Breast epithelium (tissue), 3 donors: ENCODE measurements at regions not wholly inside any gene's neighbourhood (a gene's known extent, or its start where the extent isn't known, plus 50 kb on each side); places are given as distances from the start of the nearest gene placed in this dataset.

Experiments used
- POLR2AphosphoS5 ChIP-seq, 3 donors: sonication (generic); formaldehyde crosslinking; IDR thresholded peaks; one replicate each; pipeline ENCODE4 v1.6.1; 2017; ENCODE audit warnings: antibody characterized with exemption in 3 of 3
- TF ChIP-seq, protein P1 (sequence below), 3 donors: fragments of 450-650 bp; IDR thresholded peaks; one replicate each; pipeline ENCODE4 v1.5.1; 2016 to 2017; ENCODE audit warnings: antibody characterized with exemption in 3 of 3, mild to moderate bottlenecking in 3 of 3, moderate library complexity in 3 of 3

DNA sequence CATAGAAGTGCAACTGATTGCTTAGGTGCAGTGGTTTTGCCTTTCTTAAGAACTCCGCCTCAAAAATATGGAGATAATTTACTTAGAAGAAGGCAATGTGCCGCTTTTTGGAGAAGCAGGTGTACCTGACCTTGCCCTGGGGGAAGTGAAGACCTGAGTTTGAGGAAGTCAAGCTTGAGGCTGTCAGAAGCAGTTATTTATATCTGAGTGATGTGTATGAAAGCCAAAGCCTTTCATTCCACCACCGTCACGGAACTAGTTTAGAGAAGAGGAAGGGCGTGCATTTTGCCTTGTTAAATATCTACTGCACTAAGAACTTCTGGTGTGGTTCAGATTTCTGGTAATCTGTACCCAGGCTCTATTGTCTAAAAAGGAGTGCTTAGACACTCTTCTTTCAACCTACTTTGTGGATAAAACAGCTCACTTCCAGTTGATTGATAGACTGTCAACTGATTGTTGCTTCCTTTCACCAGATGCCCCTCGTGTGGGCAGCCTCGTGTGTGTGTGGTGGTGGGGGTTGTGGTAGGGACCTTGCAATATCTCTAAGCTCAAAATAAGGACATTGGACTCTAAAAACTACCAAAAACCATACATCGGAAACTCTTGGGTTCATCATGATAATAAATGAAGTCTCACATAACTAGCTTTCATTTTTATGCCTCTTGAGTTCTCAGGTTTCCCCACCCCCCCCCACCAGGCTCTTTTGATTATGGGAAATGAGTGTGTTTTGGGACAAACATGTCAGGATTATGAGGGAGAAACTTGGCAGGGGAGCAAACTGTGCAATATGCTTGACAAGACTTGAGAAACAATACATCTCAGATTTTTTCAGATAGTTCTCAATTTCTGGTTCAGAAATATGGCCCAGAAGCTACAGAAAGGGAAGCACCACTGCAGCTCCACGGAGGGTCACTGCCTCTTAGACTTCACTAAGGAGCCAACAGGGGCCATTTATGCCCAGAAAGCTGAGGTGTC lies 78.6 kb downstream of the ARF6 start:
- TF ChIP-seq, protein P1, sequence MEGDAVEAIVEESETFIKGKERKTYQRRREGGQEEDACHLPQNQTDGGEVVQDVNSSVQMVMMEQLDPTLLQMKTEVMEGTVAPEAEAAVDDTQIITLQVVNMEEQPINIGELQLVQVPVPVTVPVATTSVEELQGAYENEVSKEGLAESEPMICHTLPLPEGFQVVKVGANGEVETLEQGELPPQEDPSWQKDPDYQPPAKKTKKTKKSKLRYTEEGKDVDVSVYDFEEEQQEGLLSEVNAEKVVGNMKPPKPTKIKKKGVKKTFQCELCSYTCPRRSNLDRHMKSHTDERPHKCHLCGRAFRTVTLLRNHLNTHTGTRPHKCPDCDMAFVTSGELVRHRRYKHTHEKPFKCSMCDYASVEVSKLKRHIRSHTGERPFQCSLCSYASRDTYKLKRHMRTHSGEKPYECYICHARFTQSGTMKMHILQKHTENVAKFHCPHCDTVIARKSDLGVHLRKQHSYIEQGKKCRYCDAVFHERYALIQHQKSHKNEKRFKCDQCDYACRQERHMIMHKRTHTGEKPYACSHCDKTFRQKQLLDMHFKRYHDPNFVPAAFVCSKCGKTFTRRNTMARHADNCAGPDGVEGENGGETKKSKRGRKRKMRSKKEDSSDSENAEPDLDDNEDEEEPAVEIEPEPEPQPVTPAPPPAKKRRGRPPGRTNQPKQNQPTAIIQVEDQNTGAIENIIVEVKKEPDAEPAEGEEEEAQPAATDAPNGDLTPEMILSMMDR (IDR thresholded peaks at IDR 0.05) = no peak
- TF ChIP-seq POLR2AphosphoS5 (IDR thresholded peaks at IDR 0.05) = no peak
